Mammary epithelial cell (primary cell): ENCODE measurements at regions not wholly inside any gene's neighbourhood (a gene's known extent, or its start where the extent isn't known, plus 50 kb on each side); places are given as distances from the start of the nearest gene placed in this dataset.

ENCODE experiments used
- EZH2 ChIP-seq: IDR thresholded peaks from 2 replicates; pipeline ENCODE4 v1.6.1; 2012; ENCODE audit warnings: low read length, inconsistent platforms, borderline replicate concordance
- TF ChIP-seq, protein P1 (sequence below), 2 donors: IDR thresholded peaks in 1 of 2; conservative IDR thresholded peaks in 1 of 2; 2 replicates each; pipeline ENCODE4 v1.5.1; 2011 to 2012; ENCODE audit warnings: inconsistent platforms in 2 of 2, low read length in 2 of 2, mild to moderate bottlenecking in 2 of 2, control low read depth in 1 of 2, low read depth in 1 of 2; ENCODE audit not compliant: insufficient read depth in 1 of 2; ENCODE audit errors: extremely low read depth in 1 of 2

DNA sequence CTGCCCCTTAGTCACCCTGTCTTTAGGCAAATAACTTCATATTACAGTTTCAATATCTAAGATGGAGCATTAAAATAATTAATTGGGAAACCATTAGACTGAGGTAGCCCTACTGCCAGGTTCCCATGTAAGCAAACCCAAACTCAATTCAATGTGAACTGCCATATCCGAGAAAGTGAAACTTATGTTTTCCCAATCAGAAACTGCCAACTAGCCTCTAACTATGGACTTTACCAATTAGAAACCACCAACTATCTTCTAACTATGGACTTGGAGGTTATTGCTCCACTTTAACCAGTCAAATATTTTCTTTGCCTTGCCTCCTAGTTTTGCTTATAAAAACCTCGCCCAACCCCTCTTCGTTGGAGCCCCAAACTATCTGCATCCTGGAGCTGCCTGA, 218.5 kb downstream of the ENC1 start:
- TF ChIP-seq, protein P1, sequence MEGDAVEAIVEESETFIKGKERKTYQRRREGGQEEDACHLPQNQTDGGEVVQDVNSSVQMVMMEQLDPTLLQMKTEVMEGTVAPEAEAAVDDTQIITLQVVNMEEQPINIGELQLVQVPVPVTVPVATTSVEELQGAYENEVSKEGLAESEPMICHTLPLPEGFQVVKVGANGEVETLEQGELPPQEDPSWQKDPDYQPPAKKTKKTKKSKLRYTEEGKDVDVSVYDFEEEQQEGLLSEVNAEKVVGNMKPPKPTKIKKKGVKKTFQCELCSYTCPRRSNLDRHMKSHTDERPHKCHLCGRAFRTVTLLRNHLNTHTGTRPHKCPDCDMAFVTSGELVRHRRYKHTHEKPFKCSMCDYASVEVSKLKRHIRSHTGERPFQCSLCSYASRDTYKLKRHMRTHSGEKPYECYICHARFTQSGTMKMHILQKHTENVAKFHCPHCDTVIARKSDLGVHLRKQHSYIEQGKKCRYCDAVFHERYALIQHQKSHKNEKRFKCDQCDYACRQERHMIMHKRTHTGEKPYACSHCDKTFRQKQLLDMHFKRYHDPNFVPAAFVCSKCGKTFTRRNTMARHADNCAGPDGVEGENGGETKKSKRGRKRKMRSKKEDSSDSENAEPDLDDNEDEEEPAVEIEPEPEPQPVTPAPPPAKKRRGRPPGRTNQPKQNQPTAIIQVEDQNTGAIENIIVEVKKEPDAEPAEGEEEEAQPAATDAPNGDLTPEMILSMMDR (conservative IDR thresholded peaks at IDR 0.05 in 1 of 2, IDR thresholded peaks at IDR 0.05 in 1 of 2; ENCODE audit: extremely low read depth in 1 of 2, insufficient read depth in 1 of 2, low read depth in 1 of 2, low read length in 2 of 2): no peak
- TF ChIP-seq EZH2: no peak
